ENCODE measurements at regions not wholly inside any gene's neighbourhood (a gene's known extent, or its start where the extent isn't known, plus 50 kb on each side); places are given as distances from the start of the nearest gene placed in this dataset.

DNA sequence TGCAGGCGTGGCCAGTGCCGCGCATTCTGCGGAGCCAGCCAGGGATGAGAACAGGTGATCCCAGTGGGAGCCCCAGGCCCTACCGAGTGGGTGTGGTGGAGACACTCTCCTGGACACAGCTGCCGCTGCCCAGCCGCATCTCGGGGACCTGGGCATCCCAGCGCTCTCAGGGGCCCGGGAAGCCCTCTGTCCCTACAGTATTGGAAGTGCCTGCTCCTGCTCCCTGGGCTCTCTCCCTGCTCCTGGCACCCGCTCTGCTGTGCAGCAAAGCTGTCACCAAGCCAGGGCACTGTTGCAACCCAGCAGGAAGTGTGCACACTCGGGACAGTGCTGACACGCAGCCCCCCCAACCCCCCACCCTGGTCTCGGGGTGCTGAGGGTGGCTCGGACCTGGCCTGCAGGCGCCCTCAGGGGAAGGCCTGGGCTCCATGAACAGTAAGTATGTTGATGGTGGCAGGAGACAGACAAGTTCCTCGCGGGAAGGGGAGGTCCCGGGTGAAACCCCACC, 1177.4 kb upstream of the GBE1 start:
- no peak for DNase-seq

DNA sequence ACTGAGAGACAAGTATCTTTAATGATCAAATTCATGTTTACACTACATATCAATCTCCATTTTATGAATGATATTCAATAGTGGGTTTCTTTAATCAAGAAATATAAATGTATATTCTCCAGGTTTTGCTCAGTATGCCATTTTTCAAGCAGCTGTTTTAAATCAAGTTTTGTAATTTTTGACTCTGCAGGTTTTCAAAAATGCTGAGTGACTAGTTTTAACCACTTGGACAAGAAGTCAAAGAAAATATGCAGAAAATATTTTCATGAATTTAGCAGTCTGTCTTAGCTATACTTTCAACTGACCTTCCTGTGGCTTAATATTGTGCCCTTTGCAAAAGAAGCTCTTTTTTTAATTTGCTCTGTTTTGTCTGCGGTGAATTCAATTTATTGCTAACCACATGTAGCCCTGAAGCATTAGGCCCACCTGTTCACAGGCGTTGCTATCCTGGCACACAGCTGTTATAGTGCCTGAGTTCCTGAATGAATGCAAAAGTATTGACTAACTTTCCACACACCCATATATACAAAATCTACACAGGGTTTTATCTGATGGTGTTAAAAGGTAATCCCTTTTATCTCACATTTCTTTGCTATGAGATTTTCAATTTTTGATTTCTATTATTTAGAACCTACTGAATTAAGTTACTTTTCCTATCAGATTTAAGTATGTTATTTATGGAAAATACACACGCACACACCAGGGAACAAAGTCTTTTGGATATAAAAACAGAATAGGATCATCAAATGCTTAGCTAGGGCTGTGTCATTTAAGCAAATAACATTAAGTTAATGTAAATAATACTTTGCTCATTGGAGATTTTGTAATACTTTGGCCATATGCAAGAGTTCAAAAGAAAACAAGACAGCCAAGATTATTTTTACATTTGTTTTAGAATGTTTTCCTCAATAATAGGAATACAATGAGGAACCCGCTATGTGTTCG, 1166.1 kb upstream of the GBE1 start:
- no peak for DNase-seq

DNA sequence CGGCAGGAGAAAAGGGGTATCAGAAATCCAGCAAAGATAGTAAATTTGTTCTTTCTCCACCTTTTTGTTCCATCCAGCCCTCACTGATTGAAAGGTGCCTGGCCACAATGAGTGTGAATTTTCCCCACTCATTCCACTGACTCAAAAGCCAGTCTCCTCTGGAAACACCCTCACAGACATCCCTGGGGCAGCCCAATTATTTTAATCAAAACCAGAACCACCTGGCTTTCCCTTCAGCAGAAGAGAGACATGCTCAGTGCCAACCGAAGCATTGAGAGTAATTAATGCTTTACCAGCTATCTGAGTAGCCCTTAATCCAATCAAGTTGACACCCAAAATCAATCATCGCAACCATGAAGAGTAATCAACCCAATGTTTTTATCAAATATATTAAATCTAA, 1129.6 kb upstream of the GBE1 start:
- DNase-seq, result no peak

DNA sequence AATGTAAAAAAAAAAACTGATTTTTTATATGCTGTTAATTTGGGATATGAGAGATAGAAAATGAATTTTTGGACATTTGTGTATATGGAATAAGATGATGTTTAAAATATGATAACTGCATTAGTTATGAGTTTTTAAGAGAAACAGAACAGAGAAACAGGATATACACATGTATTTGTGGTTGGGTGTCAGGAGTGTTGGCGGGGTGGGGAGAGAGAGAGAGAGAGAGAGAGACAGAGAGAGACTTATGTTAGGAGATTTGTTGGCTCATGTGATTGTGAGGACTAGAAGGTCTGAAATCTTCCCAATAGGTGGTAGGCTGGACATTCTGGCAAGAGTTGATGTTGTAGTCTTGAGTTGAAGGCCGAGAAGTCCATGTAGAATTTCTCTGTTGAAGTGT, 1121.6 kb upstream of the GBE1 start:
- no peak for DNase-seq

DNA sequence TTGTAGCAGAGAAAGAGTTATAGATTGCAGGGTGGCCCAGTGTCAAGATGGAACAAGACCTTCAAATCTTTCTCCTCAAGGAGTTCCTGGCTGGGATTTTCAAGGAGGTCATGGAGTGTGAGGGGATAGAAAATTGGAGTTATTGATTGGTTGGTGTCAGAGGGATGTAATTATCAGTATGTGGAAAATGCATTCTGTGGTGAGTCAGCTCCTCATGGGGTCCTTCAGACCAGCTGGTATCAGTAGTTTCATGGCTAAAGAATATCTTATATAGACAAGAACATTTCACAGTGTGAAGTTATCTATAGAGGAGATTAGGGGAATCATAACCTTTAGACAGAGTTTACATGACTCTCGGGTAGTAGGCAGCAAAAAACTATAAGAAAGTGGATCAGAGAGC, 1114.0 kb upstream of the GBE1 start:
- no peak for DNase-seq

DNA sequence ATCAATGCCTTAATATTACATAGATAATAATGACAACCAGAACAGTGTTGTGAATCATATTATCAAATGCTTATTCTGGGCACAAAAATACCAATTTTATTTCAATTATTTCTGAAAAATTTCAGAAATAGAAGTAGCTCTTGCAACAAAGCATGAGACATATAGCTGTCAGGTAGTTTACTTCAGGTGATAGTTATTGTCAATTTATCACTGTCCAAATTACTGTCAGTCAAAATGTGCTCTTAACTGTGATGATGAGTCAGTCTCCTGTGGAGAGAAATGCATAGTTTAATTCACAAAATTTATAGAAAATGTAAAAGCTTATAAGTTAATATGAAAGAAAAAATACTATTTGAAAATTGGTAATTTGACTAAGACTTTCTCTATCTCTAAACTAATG, 1078.4 kb upstream of the GBE1 start:
- no peak for DNase-seq

DNA sequence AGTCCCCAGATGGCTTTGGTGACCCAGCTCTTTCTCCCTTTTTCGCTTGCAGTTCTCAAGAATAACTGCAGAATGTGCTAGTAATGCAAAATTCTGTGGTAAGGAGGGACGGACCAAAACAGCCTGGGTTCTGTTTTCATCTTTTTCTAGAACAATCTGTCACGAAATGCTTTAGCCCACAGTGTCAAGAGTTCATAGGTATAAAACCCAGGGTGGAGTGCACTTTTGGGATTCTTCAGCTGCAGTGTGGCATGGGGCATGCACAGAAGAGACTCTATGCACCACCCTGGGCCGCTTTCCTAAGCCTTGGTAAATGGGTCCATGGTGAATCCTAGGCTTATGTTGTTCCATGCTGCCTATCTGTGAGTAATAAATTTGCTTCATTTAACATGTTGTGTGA, 1072.7 kb upstream of the GBE1 start:
- no peak for DNase-seq

DNA sequence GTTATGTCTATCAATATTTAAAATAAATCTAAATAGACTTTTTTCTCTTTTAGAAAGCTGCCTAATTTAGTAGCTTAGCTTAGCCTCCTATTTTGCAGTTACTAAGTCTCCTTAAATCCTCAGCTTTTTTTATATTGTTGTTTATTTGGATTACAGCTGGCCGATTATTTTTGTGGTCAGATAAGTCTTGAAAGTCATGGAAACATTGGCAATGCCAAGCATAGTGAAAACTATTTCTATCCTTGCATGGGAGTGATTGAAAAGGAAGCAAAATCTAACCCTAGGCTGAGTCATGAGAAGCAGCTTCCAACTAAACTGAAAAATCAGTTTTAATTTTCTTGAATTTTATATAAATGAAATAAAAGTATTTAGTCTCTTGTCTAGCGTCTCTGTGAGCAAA, 1063.0 kb upstream of the GBE1 start:
- DNase-seq, result no peak

DNA sequence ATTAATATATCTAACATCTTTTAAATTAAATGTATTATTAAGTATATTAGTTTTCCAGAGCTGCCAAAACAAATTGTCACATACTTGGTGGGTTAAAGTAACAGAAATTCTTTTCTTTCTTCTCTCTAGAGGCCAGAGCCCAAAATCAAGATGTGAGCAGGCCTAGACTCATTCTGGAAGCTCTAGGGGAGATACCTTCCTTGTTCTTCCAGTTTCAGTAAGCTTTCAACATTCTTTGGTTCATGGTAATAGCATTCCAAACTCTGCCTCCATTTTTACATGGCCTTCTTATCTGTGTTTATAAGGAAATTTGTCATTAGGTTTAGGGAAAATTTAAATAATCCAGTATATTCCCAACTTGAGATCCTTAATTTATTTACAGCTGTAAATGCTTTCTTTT, 1054.6 kb upstream of the GBE1 start:
- no peak for DNase-seq

DNA sequence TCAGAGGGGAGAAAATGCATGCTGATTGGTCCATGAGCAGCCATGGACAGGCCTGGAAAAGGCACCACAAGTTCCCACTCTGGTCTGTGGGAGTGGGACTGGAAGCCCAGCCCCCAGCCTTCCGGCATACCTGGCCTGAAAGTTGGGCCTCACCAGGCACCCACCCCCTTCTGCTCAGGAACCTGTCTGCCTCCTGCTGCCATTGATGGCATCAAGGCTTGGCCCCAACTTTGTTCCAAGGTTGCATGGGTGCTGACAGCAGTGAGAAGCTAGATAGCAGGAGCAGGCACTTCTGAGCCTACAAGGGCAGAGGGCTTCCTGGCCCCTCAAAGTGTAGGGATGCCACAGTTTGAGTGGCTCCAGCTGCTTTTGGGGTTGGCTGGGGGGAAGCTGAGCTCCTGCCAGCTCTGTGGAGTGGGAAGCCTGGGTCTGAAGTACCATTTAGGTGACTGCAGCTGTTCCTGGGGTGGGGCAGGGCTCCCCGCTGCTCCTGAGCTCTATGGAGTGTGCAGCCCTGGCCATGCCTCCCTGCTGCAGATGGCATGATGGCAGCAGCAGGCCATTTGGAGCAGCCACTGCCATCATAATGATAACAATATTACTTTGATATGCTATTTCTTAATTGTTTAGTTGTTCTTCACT, 1054.1 kb upstream of the GBE1 start:
- no peak for DNase-seq

DNA sequence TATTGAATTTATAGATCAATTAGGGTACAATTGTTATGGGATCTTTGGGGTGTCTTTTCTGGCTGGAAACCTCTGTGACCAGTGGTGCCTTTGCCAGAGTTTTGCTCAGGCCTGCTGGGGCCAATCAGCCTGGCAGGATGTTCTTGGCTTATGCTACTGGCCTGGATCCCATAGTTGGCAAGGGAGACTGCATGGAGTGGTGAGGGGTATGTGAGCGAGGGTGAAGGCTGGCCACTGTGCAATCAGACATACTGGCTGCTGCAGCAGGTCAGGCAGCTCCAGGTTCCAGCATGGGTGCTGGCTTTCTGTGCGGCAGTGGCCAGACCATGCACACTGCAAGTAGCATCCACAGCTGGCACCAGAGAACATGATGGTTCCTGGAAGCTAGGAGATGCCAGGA, 1053.2 kb upstream of the GBE1 start:
- no peak for DNase-seq

DNA sequence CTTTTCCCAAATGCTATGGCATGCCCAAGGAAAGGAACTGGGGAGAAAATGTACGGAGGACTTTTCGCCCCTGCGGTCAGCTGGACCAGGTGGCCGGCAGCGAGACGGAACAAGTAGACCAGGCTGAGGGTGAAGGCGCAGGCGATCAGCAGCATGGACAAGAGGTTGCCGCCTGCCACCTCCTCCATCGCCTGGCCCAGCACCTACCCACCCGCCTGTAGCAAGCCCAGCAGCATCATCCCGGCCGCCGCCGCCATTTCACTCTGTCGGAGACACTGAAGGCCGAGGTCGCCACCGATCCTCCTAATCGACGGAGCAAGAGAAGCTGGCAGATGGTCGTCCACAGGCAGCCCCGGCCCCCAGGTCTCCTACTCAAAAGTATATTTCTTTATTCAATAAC, 1046.3 kb upstream of the GBE1 start:
- DNase-seq, result no peak

DNA sequence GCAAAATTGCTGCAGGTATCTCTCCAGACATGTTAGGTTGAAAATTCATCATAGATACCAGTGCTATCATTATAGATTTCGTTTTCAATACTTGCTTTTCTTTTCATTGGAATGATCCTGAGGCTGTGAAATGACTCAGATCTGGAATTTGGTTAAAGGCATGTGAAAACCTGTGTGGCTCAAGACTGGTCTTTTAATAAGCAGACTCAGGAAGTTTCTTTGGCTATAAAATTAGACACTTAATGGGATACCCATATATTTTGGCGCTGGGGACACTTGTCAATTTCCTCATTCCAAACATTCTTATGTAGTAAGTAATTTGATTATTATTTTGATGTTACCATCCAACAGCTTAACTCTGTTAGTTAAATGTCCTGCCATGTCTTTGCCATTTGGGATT, 1041.1 kb upstream of the GBE1 start:
- DNase-seq, result no peak

DNA sequence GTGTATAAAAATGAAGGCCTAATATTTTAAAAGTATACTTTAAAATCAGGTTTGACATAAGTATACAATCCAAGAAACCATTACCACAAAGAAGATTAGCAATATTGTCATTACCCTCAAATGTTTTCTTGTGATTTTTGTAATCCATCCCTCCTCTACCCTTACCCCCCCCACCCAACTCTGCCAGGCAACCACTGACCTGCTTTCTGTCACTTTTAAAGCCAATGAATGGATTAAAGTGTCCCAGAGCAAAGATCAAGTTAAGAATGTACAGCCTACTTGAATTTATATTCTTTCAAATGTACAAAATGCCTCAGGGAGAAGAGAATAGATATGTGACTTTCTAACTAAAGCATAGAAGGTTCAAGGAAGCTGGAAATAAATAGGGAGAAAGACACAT, 1038.8 kb upstream of the GBE1 start:
- DNase-seq, result no peak

DNA sequence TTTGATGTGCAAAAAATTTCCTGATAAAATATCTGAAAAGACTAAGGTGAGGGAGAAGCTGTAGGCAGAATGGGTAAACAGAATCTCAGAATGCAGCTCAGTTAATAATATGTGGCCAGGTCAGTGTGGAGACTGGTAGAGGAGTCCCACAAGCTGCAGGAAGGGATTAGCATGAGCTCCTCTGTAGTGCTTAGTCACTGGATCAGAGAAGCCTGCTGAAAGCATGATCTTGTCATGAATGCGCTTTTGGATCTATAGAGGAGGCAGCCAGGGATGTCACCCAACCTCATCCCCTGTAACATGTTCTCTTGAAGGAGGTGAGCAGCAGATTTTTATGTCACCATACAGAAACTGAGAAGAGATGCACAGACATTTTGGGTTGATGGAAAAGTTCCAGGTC, 1035.3 kb upstream of the GBE1 start:
- no peak for DNase-seq

DNA sequence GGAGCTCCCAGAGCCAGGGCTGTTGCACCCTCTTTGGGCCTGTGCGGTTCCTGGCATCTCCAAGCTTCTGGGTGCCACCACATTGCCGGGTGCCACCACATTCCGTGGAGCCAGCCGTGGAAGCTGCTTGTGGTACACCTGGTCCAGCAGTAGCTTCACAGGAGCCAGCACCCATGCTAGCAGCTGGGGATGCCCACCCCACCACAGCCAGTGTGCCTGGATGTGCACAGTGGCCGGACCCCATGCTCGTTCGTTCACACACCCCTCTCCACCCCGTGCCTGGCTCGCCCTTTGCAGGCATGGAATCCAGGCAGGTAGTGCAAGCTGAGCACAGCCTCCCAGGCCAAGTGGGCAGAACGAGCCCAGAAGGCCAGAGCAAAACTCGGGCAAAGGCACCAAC, 1029.8 kb upstream of the GBE1 start:
- no peak for DNase-seq

DNA sequence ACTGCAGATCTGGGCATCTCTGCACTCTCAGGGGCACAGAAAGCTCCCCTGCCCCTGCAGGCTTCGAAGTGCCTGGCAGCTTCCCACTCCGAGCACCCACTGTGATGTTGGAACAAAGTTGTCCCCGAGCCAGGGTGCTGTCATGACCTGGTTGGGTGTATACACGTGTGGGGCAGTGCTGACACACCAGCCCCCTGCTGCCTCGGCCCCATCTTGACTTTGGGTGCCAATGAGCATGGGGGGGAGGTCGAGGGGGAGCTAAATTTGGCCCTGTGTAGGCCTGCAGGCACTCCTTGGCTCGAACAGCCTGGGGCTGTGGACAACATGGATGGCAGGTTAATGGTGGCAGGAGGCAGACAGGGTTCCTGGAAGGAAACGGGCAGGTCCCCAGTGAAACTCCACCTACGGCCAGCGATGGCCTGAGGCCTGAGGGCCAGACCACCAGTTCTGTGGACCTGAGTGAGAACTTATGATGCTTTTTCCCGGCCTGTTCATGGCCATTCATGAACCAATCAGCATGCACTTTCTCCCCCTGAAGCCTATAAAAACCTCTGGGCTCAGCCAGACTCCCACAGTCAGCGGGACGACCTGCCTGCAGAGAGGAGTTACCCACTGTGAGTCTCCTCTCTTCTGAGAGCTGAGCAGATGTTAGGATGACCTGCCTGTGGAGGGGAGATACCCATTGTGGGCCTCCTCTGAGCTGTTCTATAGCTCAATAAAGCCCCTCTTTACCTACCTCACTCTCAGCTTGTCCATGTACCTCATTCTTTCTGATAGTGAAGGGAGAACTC, 1029.1 kb upstream of the GBE1 start:
- DNase-seq, result no peak

DNA sequence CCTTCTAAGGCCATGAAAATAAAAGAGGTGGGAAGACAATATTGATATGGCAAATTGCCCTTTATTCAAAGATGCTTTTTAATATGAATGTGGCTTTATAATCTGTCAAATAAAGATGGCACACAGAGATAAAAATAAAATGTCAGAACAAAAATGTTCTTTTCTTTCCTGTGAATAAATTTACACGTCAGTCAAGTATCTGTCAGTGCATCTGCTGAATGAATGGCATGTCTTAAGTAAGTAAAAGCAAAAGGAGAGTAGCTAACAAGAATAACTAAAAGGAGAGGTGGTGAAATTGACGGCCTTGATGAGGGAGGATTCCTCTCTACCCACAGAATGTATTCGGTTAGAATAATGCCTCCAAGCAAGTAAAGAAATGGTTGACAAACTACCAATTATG, 1021.7 kb upstream of the GBE1 start:
- no peak for DNase-seq

DNA sequence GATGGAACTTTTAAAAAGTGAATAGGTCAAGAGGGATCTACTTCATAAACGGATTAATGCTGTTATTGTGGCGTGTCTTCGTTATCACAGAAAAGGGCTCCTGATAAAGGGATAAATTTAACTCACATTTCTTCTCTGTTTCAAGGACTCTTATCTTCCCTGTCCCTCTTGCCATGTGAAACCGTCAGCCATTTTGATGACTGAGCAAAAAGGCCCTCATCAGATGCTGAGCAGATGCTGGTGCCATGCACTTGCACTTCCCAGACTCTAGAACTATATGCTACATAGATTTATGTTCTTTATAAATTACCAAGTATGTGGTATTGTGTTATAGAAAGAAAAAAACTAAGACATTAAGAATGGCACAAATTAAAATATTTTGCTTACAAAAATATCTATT, 1011.8 kb upstream of the GBE1 start:
- no peak for DNase-seq

DNA sequence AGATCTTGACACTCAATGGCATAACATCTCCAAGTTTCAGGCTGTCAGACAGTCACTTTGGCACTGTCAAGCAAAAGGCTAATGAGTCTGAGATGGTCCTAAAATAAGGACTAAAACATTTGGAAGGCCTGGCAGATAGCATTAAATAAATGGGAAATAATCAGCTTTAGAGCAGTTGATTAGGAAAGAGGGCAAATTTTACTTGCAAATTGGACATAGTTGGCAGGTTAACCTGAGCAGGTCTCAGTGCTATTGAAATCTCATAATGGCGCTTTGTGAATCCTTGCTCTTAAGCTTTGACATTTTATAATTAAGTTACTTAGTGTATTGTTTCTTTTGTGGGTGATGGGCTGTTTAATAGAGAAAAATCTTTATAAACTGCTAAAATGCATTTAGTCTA, 1003.1 kb upstream of the GBE1 start:
- no peak for DNase-seq

DNA sequence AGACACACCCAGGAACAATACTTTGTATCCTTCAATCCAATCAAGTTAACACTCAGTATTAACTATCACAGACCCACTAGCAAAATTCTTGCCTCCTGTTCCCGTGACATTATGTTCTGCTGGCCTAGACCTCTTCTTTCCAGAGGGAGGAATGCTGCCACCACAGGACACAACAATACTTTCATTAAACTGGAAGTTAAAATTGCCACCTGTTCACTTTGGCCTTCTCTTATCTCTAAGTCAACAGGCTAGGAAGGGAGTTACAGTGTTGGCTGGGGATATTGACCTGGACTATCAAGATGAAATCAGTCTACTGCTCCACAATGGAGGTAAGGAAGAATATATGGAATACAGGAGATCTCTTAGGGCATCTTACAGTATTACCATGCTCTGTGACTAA, 1000.4 kb upstream of the GBE1 start:
- DNase-seq, result no peak

DNA sequence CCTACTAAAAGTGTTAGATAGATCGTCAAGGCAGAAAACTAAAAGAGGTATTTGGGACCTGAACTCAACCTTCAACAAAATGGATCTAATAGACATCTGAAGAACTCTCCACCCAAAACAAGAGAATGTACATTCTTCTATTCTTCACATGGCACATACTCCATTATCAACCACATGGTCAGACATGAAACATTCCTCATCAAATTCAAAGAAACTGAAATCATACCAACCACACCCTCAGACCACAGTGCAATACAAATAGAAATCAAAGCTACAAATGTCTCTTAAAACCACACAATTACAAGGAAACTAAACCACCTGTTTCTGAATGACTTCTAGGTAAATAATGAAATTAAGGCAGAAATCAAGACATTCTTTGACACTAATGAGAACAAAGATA, 984.1 kb upstream of the GBE1 start:
- no peak for DNase-seq

DNA sequence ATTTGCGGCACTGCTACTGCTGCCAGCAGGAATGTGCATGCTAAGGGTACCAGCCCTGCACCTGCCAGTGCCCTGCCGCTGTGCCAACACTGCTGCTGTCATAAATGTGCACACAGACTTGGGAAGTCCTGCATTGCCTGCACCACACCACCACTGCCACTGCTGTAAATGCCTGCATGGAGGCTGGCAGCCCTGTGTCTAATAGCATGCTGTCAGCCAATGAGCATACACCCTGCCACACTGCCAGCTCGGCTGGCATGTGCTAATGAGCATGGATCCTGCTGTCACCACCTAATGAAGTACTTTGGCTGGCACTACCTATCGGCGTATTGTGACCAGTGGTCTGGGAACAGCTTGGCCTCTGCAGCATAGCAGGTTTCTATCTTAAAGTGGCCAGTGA, 981.8 kb upstream of the GBE1 start:
- DNase-seq, result no peak

DNA sequence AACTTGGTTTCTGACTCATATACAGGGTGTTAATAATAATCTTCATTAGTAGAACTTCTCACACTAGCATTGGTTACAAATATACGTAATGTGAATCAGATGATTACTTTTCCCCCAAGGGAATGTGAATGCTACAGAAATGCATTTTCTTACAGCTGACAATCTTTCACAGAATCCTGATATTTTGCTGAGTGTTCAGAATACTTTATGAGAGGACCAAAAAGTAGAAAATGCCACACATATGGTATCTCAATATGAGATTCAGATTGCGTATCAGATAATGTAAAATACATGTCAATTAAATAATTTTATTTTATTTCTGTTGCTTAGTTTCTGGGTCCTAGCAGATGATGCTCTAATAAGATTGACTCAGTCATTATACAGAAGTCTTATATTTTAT, 979.9 kb upstream of the GBE1 start:
- DNase-seq, result no peak
